ENCODE measurements at regions not wholly inside any gene's neighbourhood (a gene's known extent, or its start where the extent isn't known, plus 50 kb on each side); places are given as distances from the start of the nearest gene placed in this dataset.
"Not testable (repeated sequence)": the region's sequence is repeated elsewhere in the genome, so short reads cannot be mapped to it uniquely, and the experiment has no call there.

- DNase-seq: peak; percentile 40
Measured at GRCh38 chr1:91148641-91149069, 126.8 kb upstream of the ZNF644 start.

DNA sequence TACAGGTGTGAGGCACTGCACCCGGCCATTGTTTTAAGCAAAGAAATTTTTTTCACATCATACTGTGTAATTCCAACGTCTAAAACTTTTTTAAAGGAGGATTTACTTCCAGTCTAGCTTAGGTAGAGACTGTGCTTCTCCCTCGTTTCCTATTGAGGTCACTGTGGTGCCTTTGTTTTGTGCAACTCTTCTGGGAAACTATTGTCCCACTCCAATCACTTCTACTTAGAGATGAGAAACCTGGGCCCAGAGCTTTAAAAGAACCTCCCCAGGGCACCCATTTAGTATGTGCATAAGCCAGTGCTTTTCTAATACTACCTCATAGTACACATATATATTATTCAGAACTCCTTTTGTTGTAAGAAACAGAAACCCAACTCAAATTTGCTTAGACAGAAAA, 120.0 kb upstream of the ZNF644 start:
- no peak for DNase-seq

GRCh38 chr1:91138959-91139358, 117.1 kb upstream of the ZNF644 start:
- DNase-seq: no peak

DNA sequence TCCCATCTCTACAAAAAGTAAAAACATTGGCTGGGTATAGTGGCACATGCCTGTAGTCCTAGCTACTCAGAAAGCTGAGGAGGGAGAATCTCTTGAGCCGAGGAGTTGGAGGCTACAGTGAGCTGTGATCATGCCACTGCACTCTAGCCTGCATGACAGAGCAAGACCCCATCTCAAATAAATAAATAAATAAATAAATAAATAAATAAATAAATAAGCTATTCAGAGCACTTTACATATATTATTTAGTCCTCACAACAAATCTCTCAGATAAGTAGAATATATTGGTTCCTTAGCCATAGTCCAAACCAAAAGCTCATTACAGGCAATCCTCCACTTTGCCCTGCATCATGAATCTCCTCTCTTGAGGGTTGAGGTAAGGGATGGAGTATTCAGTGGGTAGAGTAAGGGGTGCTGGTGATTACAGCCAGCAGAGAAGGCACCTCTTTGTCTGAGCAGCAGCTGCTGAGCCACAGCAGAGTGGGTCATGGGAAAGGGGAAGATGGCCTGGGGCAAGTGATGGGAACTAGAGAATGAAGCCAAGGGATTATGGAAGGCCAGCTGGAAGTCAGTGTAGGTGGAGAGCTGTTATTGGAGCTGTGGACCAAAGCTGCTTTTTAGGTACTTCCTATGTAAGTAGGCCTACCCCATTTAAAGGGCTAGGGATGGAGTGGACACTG, 115.5 kb upstream of the ZNF644 start:
- no peak for DNase-seq

GRCh38 chr1:91135799-91136198, 114.0 kb upstream of the ZNF644 start:
- DNase-seq: no peak

DNA sequence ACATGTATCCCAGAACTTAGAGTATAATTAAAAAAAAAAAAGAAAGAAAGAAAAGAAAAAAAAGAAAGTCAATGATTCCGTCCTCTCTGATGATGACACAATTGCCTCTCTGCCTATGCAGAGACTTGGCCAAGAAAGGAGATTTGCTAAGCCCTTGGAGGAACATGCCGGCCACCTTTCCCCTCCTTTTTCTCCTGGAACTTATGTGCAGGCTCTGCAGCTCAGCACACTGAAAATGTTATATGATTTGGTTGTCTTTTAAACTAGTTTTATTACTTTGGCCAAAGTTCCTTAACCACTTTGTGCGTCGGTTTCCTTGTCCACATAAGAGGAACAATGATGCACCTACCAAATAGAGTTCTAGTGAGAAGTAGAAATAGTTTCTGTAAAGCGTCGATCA, 111.4 kb upstream of the ZNF644 start:
- DNase-seq: no peak

GRCh38 chr1:91130256-91130985, 108.6 kb upstream of the ZNF644 start:
- DNase-seq: no peak

GRCh38 chr1:91129458-91129857, 107.6 kb upstream of the ZNF644 start:
- DNase-seq: no peak

GRCh38 chr1:91129017-91129416, 107.2 kb upstream of the ZNF644 start:
- DNase-seq: no peak

- DNase-seq: no peak
Measured at GRCh38 chr1:91124989-91125417, 103.2 kb upstream of the ZNF644 start.

- no peak for DNase-seq
Measured at GRCh38 chr1:91124290-91124985, 102.6 kb upstream of the ZNF644 start.

GRCh38 chr1:91123773-91124172, 101.9 kb upstream of the ZNF644 start:
- DNase-seq: no peak

DNA sequence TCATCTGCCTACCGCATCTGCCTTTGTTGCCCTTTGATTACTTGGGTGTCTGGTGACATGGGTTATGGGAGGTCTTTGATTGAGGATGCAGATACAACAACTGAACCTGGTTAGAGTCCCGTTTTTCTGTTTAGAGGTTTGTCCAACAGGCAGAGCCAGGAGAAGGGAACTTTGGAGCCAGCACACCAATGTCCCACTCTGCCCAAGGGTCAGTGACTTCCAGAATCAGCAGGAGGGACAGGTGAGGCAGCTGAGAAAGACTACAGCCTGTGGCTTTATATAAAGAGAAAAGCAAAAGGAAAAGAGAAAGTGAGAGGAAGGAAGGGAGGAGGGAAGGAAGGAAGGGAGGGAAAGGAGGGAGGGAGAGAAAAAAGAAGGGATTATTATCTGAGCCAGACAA, 101.5 kb upstream of the ZNF644 start:
- DNase-seq: no peak

GRCh38 chr1:91122106-91122717, 100.4 kb upstream of the ZNF644 start:
- DNase-seq: no peak

DNA sequence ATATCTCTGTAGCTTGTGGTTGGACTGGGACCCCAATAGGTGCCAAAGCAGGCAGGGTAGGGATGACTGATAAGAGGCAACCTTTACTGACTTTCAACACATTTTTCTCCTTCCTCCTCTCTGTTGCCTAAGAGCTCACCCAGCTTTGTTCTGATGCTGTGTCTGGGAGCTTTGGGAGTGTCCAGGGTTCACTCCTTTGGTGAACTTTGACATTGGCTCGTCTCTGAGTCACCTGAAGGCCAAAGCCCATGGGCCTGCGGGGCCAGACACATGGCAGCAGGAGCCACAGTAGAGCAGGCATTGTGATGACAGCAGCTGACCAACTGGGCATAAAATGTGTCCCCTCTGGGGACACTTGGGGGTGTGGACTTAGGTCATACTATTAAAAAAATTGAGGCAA, 99.5 kb upstream of the ZNF644 start:
- no peak for DNase-seq

DNA sequence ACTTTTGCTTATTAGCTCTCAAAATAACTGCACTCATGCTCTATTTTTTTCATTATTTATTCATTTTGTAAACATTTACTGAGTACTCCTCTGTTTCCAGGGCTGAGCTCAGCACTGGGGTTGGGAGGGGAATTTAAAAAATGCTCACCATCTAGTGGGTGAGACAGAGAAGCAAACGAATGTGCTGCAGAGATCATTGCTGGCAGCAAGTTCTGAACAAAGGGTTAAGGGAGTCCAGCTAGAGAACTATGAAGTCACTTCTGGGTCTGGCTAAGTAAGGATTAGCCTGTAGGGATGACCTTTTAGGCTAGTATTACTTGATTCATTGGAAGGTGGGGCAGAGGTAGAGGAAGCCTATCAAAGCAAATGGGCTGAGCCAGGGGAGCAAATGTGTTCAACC, 99.1 kb upstream of the ZNF644 start:
- no peak for DNase-seq

DNA sequence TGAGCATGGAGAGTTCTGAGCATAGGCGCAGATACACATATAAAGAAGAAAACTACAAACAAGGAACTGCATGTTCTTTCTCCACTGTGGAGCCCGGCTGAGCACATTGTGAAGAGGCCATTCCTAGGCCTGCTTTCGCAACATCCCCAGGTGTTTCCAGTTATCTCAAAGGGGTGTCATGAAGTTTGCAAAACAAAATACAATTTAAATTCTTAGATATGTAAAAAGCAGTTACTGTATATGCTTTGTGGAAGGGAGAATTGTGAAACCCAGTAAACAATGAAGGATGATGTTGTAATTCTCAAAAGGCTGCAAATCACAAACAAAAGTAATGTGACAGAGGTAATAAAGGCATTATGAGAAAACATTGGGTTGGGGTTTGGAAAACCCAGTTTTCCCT, 98.6 kb upstream of the ZNF644 start:
- DNase-seq: no peak

GRCh38 chr1:91104712-91105111, 82.9 kb upstream of the ZNF644 start:
- no peak for DNase-seq

DNA sequence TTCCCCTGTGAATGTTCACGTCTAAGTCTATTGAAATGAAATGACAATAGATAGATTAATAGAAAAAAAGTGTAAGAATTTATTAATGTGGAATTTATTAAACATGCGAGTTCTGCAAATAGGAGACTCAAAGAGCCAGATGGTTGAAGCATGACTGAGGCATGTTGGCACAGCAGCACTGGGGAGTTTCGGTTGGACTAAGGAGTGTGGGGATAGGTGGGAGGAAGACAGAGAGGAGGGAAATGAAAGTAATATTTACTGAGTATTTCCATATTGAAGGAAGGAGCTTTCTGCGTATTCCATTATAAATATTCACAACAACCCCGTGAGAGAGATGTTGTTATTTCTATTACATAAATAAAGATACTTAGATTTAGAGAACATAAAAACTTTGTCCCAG, 79.5 kb upstream of the ZNF644 start:
- no peak for DNase-seq

DNA sequence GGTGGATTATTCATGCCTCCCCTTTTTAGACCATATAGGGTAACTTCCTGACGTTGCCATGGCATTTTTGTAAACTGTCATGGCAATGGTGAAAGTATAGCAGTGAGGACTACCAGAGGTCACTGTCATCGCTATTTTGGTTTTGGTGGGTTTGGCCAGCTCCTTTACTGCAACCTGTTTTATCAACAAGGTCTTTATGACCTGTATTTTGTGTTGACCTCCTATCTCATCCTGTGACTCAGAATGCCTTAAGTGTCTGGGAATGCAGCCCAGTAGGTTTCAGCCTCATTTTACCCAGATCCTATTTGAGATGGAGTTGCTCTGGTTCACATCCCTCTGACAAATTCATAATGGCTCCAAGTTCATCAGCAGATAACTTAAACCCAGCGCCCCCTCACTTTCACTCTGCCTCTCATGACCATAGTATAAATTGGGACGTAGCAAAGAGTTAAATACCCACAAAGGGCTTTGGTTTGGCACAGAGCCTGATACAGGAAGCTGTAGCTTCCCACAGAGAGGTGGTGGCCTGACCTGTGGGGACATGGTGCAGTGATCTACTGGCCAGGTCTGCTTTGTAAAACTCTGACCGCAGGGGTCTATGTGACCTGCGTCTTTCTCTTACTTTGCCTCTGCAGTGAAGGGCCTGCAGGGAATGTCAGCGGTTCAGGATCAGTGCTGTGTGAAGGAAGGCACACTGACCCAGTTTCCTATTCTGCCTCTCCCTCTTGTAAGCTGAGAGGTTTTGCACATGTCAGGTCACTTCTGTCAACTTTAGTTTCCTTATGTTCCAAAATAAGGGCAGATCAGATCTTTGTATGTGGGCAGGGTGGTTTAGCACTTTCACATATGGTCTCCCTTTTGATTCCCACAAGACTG, 78.1 kb upstream of the ZNF644 start:
- no peak for DNase-seq

GRCh38 chr1:91098299-91098906, 76.6 kb upstream of the ZNF644 start:
- DNase-seq: no peak

DNA sequence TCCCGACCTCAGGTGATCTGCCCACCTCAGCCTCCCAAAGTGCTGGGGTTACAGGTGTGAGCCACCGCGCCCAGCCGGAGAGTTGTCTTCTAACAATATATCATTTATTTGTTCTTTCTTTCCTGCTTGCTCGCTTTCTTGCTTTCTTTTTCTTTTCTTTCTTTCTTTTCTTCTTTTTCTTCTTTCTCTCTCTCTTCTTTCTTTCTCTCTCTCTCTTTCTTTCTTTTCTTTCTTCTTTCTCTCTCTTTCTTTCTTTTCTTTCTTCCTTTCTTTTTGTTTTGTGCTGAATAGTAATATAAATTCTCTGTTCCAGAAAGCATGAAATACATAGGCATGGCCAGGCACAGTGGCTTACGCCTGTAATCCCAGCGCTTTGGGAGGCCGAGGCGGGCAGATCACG, 73.5 kb upstream of the ZNF644 start:
- DNase-seq: not testable (repeated sequence)

Data from NCI-H1694 treated with DMSO at 0.1 percent for 48 hours (cell line).